ENCODE measurements at regions not wholly inside any gene's neighbourhood (a gene's known extent, or its start where the extent isn't known, plus 50 kb on each side); places are given as distances from the start of the nearest gene placed in this dataset.

- no peak for DNase-seq (ENCODE audit: low read depth, low spot score)
- ChIA-PET CTCF (no interaction called here), POLR2A (no interaction called here)
- no peaks in the 10 kb centered on the region for H3K36me3 ChIP-seq (ENCODE audit: control insufficient read depth, insufficient read depth, low read length)
- ATAC-seq = no peak
- no peaks in the 10 kb centered on the region; the same call in 1 of the 2 replicates for H3K27me3 ChIP-seq (ENCODE audit: control insufficient read depth, insufficient read depth, low read length)
- no peak overlapping the region for H3K4me3 ChIP-seq (ENCODE audit: low read depth in 2 of 2, low read length in 2 of 2)
- no peaks in the 10 kb centered on the region for H3K9me3 ChIP-seq (ENCODE audit: control insufficient read depth, insufficient read depth, low read depth, low read length)
- H3K27ac ChIP-seq (ENCODE audit: low read length) = no peak overlapping the region
- no peaks in the 10 kb centered on the region for H3K4me1 ChIP-seq (ENCODE audit: control insufficient read depth, insufficient read depth, low read length)
- in situ Hi-C loops (cut with HindIII; ENCODE audit: low pct_unique_long_range_greater_than_20kb, low sequenced_read_pairs) (no loop called here), intact Hi-C loops (cut with micrococcal nuclease; ENCODE audit: unreplicated experiment) (no loop called here)
- no TSS peak for BruUV-seq (replicated peaks)
- TF ChIP-seq POLR2AphosphoS5 (IDR thresholded peaks at IDR 0.05; ENCODE audit: low read depth, low read length) = no peak
- TF ChIP-seq CTCF (IDR thresholded peaks at IDR 0.05) = no peak
- no peak for TF ChIP-seq TCF7L2 (IDR thresholded peaks at IDR 0.05; ENCODE audit: low read depth, low read length)
- TF ChIP-seq, protein P1, sequence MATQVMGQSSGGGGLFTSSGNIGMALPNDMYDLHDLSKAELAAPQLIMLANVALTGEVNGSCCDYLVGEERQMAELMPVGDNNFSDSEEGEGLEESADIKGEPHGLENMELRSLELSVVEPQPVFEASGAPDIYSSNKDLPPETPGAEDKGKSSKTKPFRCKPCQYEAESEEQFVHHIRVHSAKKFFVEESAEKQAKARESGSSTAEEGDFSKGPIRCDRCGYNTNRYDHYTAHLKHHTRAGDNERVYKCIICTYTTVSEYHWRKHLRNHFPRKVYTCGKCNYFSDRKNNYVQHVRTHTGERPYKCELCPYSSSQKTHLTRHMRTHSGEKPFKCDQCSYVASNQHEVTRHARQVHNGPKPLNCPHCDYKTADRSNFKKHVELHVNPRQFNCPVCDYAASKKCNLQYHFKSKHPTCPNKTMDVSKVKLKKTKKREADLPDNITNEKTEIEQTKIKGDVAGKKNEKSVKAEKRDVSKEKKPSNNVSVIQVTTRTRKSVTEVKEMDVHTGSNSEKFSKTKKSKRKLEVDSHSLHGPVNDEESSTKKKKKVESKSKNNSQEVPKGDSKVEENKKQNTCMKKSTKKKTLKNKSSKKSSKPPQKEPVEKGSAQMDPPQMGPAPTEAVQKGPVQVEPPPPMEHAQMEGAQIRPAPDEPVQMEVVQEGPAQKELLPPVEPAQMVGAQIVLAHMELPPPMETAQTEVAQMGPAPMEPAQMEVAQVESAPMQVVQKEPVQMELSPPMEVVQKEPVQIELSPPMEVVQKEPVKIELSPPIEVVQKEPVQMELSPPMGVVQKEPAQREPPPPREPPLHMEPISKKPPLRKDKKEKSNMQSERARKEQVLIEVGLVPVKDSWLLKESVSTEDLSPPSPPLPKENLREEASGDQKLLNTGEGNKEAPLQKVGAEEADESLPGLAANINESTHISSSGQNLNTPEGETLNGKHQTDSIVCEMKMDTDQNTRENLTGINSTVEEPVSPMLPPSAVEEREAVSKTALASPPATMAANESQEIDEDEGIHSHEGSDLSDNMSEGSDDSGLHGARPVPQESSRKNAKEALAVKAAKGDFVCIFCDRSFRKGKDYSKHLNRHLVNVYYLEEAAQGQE (IDR thresholded peaks at IDR 0.05; ENCODE audit: insufficient read depth in 1 of 2, low read depth in 2 of 2, low read length in 1 of 2) = no peak
- TF ChIP-seq SIN3A (IDR thresholded peaks at IDR 0.05; ENCODE audit: borderline replicate concordance, insufficient read depth, low read depth, low read length) = no peak
Observed at GRCh38 chr20:60091861-60092260, 133.6 kb downstream of the CDH26 start.

GRCh38 chr20:60092729-60093128 is 134.5 kb downstream of the CDH26 start:
- ChIA-PET CTCF (no interaction called here), POLR2A (no interaction called here)
- no TSS peak for BruUV-seq (replicated peaks)
- Histone ChIP-seq H3K4me3 (ENCODE audit: low read depth in 2 of 2, low read length in 2 of 2) (no peak overlapping the region), H3K9me3 (ENCODE audit: control insufficient read depth, insufficient read depth, low read depth, low read length) (no peaks in the 10 kb centered on the region), H3K27ac (ENCODE audit: low read length) (no peak overlapping the region), H3K27me3 (ENCODE audit: control insufficient read depth, insufficient read depth, low read length) (no peaks in the 10 kb centered on the region; the same call in 1 of the 2 replicates), H3K36me3 (ENCODE audit: control insufficient read depth, insufficient read depth, low read length) (no peaks in the 10 kb centered on the region), H3K4me1 (ENCODE audit: control insufficient read depth, insufficient read depth, low read length) (no peaks in the 10 kb centered on the region)
- TF ChIP-seq SIN3A (IDR thresholded peaks at IDR 0.05; ENCODE audit: borderline replicate concordance, insufficient read depth, low read depth, low read length) (no peak), CTCF (IDR thresholded peaks at IDR 0.05) (no peak), POLR2AphosphoS5 (IDR thresholded peaks at IDR 0.05; ENCODE audit: low read depth, low read length) (no peak), TCF7L2 (IDR thresholded peaks at IDR 0.05; ENCODE audit: low read depth, low read length) (no peak)
- TF ChIP-seq, protein P1 (IDR thresholded peaks at IDR 0.05; ENCODE audit: insufficient read depth in 1 of 2, low read depth in 2 of 2, low read length in 1 of 2) = no peak
- intact Hi-C loops (cut with micrococcal nuclease; ENCODE audit: unreplicated experiment) = no loop called here
- in situ Hi-C loops (cut with HindIII; ENCODE audit: low pct_unique_long_range_greater_than_20kb, low sequenced_read_pairs) = no loop called here
- ATAC-seq = no peak
- DNase-seq (ENCODE audit: low read depth, low spot score) = no peak

All from Panc1 (cell line).